ENCODE measurements at regions not wholly inside any gene's neighbourhood (a gene's known extent, or its start where the extent isn't known, plus 50 kb on each side); places are given as distances from the start of the nearest gene placed in this dataset.
"Not testable (repeated sequence)": the region's sequence is repeated elsewhere in the genome, so short reads cannot be mapped to it uniquely, and the experiment has no call there.

DNA sequence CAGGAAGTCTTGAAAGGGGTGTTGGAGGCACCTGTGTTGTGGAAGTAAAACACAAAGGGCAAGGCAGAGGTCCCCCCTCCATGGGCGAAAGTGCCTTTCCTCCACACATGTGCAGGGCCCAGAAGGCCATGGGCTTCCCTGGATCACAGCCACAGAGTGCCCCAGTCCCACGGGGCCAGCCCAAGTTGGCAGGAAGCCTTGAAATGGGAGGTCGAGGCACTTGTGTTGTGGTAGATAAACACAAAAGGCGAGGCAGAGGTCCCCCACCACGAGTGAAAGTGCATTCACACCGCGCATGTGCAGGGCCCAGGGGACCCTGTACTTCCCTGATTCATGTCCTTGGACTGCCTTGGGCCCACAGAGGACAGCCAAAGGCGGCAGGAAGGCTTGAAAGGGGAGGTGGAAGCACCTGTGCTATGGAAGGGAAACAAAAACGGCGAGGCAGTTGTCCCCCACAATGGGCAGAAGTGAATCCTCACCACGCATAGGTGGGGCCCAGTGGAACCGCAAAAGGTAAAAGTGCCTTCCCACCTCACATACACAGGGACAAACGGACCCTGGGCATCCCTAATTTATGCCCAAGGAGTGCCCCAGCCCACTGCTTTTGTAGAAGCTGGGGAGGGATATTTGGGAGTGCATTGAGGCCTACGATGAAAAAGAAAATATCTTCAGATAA lies 585.4 kb downstream of the ALG10 start:
- DNase-seq = no peak
- Histone ChIP-seq H3K4me3 (no peak overlapping the region), H3K9me3 (peaks cover 5 to 54% (median 43%) of the 10 kb centered on the region in 4 donors), H3K4me1 (no peaks in the 10 kb centered on the region), H3K27ac (no peak overlapping the region), H3K36me3 (no peaks in the 10 kb centered on the region), H3K27me3 (no peaks in the 10 kb centered on the region)
- ATAC-seq (ENCODE audit: low FRiP score in 2 of 2) = no peak
- no peak for TF ChIP-seq EP300 (IDR thresholded peaks at IDR 0.05)
- TF ChIP-seq, protein P1, sequence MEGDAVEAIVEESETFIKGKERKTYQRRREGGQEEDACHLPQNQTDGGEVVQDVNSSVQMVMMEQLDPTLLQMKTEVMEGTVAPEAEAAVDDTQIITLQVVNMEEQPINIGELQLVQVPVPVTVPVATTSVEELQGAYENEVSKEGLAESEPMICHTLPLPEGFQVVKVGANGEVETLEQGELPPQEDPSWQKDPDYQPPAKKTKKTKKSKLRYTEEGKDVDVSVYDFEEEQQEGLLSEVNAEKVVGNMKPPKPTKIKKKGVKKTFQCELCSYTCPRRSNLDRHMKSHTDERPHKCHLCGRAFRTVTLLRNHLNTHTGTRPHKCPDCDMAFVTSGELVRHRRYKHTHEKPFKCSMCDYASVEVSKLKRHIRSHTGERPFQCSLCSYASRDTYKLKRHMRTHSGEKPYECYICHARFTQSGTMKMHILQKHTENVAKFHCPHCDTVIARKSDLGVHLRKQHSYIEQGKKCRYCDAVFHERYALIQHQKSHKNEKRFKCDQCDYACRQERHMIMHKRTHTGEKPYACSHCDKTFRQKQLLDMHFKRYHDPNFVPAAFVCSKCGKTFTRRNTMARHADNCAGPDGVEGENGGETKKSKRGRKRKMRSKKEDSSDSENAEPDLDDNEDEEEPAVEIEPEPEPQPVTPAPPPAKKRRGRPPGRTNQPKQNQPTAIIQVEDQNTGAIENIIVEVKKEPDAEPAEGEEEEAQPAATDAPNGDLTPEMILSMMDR (IDR thresholded peaks at IDR 0.05) = no peak
- TF ChIP-seq POLR2A (IDR thresholded peaks at IDR 0.05) = no peak
- TF ChIP-seq POLR2AphosphoS5 (IDR thresholded peaks at IDR 0.05) = no peak
- WGBS, 2 donors = 61 to 65% methylated on average over 14 of the region's 14 CpGs

DNA sequence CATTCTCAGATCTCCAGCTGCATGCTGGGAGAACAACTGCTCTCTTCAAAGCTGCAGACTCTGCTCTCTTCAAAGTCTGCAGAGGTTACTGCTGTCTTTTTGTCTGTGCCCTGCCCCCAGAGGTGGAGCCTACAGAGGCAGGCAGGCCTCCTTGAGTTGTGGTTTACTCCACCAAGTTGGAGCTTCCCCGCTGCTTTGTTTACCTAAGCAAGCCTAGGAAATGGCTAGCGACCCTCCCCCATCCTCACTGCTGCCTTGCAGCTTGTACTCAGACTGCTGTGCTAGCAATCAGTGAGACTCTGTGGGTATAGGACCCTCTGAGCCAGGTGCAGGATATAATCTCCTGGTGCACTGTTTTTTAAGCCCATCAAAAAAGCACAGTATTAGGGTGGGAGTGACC lies 591.7 kb downstream of the ALG10 start:
- not testable (repeated sequence) for H3K36me3 ChIP-seq; DNase-seq; H3K4me1 ChIP-seq; ATAC-seq (ENCODE audit: low FRiP score in 2 of 2); H3K27me3 ChIP-seq; H3K4me3 ChIP-seq; H3K27ac ChIP-seq
- WGBS, 2 donors = 60 to 69% methylated on average over 1 to 2 of the region's 2 CpGs
- H3K9me3 ChIP-seq = peaks cover 10 to 50% (median 20%) of the 10 kb centered on the region in 4 donors

DNA sequence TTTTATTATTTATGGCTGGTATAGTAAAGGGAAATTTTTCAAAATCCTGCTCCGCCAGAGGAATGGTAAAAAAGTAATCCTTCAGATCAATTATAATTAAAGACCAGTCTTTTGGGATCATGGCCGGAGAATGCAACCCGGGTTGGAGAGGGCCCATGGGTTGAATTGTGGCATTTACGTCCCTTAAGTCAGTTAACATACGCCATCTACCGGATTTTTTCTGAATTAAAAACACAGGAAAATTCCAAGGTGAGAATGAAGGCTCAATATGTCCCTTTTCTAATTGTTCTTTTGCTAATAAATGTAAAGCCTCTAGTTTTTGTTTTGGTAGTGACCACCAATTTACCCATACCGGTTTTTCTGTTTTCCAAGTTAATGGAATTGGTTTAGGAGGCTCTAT lies 602.8 kb downstream of the ALG10 start:
- Histone ChIP-seq H3K4me1 (no peaks in the 10 kb centered on the region), H3K27ac (no peak overlapping the region), H3K4me3 (no peak overlapping the region), H3K36me3 (no peaks in the 10 kb centered on the region), H3K9me3 (peaks cover 0 to 9% (median 0%) of the 10 kb centered on the region in 4 donors), H3K27me3 (no peaks in the 10 kb centered on the region)
- 32 to 36% methylated on average over 7 of the region's 7 CpGs for WGBS, 2 donors
- DNase-seq = no peak
- no peak for ATAC-seq (ENCODE audit: low FRiP score in 2 of 2)
- TF ChIP-seq POLR2AphosphoS5 (IDR thresholded peaks at IDR 0.05) (no peak), POLR2A (IDR thresholded peaks at IDR 0.05) (no peak), EP300 (IDR thresholded peaks at IDR 0.05) (no peak)
- TF ChIP-seq, protein P1 (IDR thresholded peaks at IDR 0.05) = no peak

DNA sequence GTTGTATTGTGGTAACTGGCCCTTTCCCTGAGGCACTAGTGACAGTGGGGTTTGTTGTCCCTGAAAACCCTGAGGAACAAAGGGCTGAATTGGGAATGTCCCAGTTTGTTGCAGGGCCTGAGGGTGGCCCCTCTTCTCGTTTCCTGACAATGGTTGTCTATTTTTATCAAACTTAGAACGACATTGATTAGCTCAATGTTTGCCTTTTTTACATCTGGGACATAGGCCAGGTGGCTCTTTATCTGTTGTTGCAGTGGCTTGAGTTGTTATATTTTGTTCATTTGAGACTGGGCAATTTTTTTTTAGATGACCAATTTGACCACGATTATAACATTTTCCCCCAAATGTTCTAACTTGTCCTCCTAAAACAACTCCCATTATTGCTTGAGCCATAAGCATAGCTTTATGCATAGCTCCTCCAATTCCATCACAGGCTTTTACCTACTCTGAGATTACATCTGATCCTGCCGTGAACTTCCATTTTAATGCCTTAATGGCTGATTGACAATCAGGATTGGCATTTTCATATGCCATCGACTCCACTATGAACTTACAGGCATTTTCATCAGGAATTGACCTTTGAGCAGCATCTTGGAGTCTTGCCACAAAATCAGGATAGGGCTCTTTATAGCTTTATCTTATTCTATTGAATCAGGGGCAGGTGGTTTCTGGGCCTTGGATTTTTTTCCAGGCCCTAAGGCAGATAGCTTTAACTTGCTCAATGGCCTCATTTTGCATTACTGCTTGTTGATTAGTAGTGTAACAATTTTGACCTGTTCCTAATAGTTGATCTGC lies 604.3 kb downstream of the ALG10 start:
- no peak for ATAC-seq (ENCODE audit: low FRiP score in 2 of 2)
- H3K4me3 ChIP-seq = no peak overlapping the region
- DNase-seq = no peak
- H3K27ac ChIP-seq = no peak overlapping the region
- TF ChIP-seq, protein P1 (IDR thresholded peaks at IDR 0.05) = no peak
- TF ChIP-seq POLR2A (IDR thresholded peaks at IDR 0.05) = no peak
- TF ChIP-seq EP300 (IDR thresholded peaks at IDR 0.05) = no peak
- TF ChIP-seq POLR2AphosphoS5 (IDR thresholded peaks at IDR 0.05) = no peak
- no peaks in the 10 kb centered on the region for H3K27me3 ChIP-seq
- H3K4me1 ChIP-seq = no peaks in the 10 kb centered on the region
- H3K9me3 ChIP-seq = peaks cover 0 to 7% (median 2%) of the 10 kb centered on the region in 4 donors
- H3K36me3 ChIP-seq = no peaks in the 10 kb centered on the region
- 59 to 63% methylated on average over 5 of the region's 5 CpGs for whole genome bisulfite sequencing, 2 donors
